BLaER1 (cell line): ENCODE measurements at regions not wholly inside any gene's neighbourhood (a gene's known extent, or its start where the extent isn't known, plus 50 kb on each side); places are given as distances from the start of the nearest gene placed in this dataset.

Experiments
- H3K27ac ChIP-seq: shearing (Covaris generic); formaldehyde crosslinking; 2 replicates; pipeline ENCODE4 v1.8.1; 2022
- H3K27me3 ChIP-seq: shearing (Covaris generic); formaldehyde crosslinking; 2 replicates; pipeline ENCODE4 v1.8.1; 2022
- H3K36me3 ChIP-seq: shearing (Covaris generic); formaldehyde crosslinking; 2 replicates; pipeline ENCODE4 v1.8.1; 2022
- H3K4me1 ChIP-seq: shearing (Covaris generic); formaldehyde crosslinking; 2 replicates; pipeline ENCODE4 v1.8.1; 2022
- H3K4me2 ChIP-seq: shearing (Covaris generic); formaldehyde crosslinking; 2 replicates; pipeline ENCODE4 v1.8.1; 2022
- H3K4me3 ChIP-seq: shearing (Covaris generic); formaldehyde crosslinking; 2 replicates; pipeline ENCODE4 v1.8.1; 2022
- H3K9ac ChIP-seq: shearing (Covaris generic); formaldehyde crosslinking; 2 replicates; pipeline ENCODE4 v1.8.1; 2022
- H3K9me3 ChIP-seq: shearing (Covaris generic); formaldehyde crosslinking; 2 replicates; pipeline ENCODE4 v1.8.1; 2022
- H4K20me1 ChIP-seq: shearing (Covaris generic); formaldehyde crosslinking; 2 replicates; pipeline ENCODE4 v1.8.1; 2022
- Cebpa-rat ChIP-seq: shearing (Covaris generic); IDR thresholded peaks from 2 replicates; pipeline ENCODE4 v1.8.1; 2022

DNA sequence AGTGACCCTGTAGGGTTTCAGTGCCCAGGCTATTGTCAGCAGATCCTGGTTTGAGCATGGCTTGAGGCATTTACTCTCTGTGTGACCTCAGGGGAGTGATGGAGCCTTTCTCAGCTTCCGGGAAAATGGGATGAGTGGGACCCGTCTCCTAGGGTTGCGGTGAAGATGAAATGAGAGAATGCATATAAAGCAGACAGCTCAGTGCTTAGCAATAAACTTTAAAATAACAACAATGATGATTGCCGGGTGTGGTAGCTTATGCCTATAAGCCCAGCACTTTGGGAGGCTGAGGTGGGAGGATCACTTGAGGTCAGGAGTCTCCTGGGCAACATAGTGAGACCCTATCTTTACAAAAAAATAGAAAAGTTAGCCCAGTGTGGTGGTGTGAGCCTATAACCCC lies 106.0 kb upstream of the MTHFD1L start:
- H3K4me3 ChIP-seq, result no peak overlapping the region
- peaks cover 8% of the 10 kb centered on the region; the same call in 1 of the 2 replicates for H4K20me1 ChIP-seq
- no peak overlapping the region for H3K4me2 ChIP-seq
- H3K4me1 ChIP-seq, result peaks cover 10% of the 10 kb centered on the region; the same call in 1 of the 2 replicates
- no peaks in the 10 kb centered on the region for H3K27me3 ChIP-seq
- no peak overlapping the region for H3K27ac ChIP-seq
- no peaks in the 10 kb centered on the region for H3K9me3 ChIP-seq
- TF ChIP-seq Cebpa-rat, result no peak
- H3K36me3 ChIP-seq, result no peaks in the 10 kb centered on the region
- H3K9ac ChIP-seq, result no peak overlapping the region

DNA sequence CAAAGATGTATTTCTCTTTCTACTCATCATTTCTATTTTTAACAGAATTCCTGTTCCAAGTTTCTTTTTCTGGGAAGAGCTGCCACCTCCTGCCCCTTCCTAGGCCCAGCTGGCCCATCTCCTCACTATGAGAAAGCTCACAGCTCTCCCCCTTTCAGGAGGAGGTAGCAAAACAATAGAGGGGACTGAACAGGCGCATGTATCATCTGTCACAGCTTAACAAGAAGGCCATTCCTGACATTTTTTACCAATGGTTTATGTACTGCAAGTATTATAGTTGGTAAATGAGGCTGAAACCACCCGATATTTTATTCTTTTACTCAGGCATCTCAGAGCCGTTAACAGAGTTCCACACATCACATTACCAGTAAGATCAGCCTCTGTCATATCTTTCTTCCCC lies 103.7 kb upstream of the MTHFD1L start:
- no peaks in the 10 kb centered on the region; the same call in 1 of the 2 replicates for H4K20me1 ChIP-seq
- TF ChIP-seq Cebpa-rat, result no peak
- H3K9me3 ChIP-seq, result no peaks in the 10 kb centered on the region
- no peak overlapping the region for H3K9ac ChIP-seq
- peaks cover 10% of the 10 kb centered on the region; the same call in 1 of the 2 replicates for H3K4me1 ChIP-seq
- H3K27me3 ChIP-seq, result no peaks in the 10 kb centered on the region
- H3K4me2 ChIP-seq, result no peak overlapping the region
- no peaks in the 10 kb centered on the region for H3K36me3 ChIP-seq
- H3K27ac ChIP-seq, result no peak overlapping the region
- H3K4me3 ChIP-seq, result no peak overlapping the region

DNA sequence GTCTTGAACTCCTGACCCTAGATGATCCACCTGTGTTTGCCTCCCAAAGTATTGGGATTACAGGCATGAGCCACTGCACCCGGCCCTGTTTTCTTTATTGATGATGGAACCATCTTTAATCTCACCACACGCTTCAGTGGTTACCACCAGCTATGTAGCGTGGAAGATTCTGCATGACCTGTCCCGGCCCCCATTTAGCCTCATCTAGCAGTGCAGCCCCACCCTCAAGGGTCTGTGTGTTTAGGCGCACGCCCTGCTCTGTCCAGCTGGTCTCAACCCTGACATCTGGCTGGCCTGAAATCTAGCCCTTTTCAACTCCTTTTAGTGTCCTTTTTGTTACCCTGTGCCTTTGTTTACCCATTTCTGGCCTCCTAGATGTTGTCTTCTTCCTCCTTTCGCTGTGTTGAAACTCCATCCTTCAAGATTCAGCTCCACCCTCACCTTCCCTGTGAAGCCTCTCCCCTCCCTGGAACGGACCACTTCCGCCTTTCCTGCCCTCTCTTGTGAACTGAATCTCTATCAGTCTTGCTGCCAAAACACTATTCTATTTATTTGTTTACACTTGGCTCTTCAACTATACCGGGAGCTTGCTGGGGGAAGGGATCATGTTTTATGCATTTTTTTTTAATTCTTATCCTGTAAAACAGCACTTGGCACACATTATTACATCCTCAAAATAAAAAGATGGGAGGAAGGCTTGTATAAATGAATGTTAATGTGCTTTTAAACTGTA lies 101.0 kb upstream of the MTHFD1L start:
- TF ChIP-seq Cebpa-rat, result no peak
- H3K4me2 ChIP-seq, result no peak overlapping the region
- H3K36me3 ChIP-seq, result no peaks in the 10 kb centered on the region
- H3K4me1 ChIP-seq, result peaks cover 10% of the 10 kb centered on the region; the same call in 1 of the 2 replicates
- no peaks in the 10 kb centered on the region for H3K9me3 ChIP-seq
- H3K27ac ChIP-seq, result no peak overlapping the region
- no peaks in the 10 kb centered on the region for H3K27me3 ChIP-seq
- no peak overlapping the region for H3K9ac ChIP-seq
- H3K4me3 ChIP-seq, result no peak overlapping the region
- H4K20me1 ChIP-seq, result no peaks in the 10 kb centered on the region; the same call in 1 of the 2 replicates

DNA sequence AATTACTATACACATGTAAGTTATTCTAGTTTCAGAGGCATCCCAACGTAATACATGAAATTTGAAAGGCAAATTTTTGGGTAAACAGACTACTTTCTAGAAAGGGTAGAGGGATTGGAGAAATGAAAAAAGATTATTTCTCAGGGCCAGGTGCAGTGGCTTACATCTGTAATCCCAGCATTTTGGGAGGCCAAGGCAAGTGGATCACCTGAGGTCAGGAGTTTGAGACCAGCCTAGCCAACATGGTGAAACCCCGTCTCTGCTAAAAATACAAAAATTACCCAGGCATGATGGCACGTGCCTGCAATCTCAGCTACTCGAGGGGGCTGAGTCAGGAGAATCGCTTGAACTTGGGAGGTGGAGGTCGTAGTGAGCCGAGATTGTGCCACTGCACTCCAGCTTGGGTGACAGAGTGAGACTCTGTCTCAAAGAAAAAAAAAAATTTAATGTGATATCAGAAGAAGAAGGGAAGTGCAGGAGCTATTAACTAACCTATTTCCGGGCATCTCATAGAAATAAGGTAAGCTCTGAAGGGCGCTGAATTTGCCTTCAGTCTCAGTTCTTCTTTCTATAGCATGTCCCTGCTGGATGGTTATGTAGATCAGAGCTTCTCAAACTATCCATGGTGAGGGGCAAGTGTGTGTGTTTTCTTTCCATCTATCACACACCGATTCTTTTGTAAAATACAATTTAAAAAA lies 100.3 kb upstream of the MTHFD1L start:
- Histone ChIP-seq H3K4me3 (no peak overlapping the region), H3K27ac (no peak overlapping the region), H3K4me1 (peaks cover 10% of the 10 kb centered on the region; the same call in 1 of the 2 replicates), H3K27me3 (no peaks in the 10 kb centered on the region), H3K4me2 (no peak overlapping the region), H3K9me3 (no peaks in the 10 kb centered on the region), H4K20me1 (no peaks in the 10 kb centered on the region), H3K36me3 (no peaks in the 10 kb centered on the region), H3K9ac (no peak overlapping the region)
- TF ChIP-seq Cebpa-rat, result no peak

DNA sequence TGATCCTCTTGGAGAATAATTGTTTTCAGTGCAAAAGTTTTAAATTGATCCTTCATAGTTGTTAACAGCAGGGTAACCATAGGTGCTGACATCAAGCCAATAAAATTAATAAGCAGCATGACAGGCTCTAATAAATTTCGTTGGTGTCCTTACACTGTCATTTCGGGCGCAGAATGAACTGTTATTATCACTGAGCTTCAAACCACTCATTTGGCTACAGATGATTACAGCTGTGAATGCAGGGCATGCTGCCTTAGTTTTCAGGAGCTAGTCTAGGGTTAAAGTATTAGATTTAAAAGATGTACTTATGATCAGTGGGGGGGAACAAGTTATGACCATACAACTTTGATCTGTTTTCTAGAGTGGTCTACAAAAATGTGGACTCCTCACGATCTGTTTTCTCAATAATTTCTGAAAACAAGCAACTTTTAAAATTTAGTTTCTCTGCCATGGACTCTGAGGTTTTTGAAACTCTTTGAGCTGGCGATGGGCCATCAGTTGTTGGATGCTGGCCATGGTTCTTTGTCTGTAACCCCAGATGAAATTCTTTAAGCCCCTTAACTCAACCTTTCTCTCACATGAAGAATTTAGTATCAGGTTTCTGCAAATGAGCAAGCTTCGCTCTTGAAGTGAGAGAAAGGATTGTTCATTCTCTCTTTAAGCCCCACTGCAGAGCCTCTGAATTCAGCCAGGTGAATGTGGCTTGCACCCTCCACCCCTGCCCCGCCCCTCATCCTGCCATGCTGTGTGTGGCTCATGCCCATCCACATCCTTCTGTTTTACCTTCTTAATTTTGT lies 99.1 kb upstream of the MTHFD1L start:
- no peak overlapping the region for H3K4me2 ChIP-seq
- no peaks in the 10 kb centered on the region for H3K27me3 ChIP-seq
- H3K27ac ChIP-seq, result no peak overlapping the region
- H3K4me1 ChIP-seq, result peaks cover 10% of the 10 kb centered on the region; the same call in 1 of the 2 replicates
- no peak overlapping the region for H3K9ac ChIP-seq
- no peak for TF ChIP-seq Cebpa-rat
- no peaks in the 10 kb centered on the region for H3K9me3 ChIP-seq
- no peak overlapping the region for H3K4me3 ChIP-seq
- no peaks in the 10 kb centered on the region for H3K36me3 ChIP-seq
- H4K20me1 ChIP-seq, result no peaks in the 10 kb centered on the region

DNA sequence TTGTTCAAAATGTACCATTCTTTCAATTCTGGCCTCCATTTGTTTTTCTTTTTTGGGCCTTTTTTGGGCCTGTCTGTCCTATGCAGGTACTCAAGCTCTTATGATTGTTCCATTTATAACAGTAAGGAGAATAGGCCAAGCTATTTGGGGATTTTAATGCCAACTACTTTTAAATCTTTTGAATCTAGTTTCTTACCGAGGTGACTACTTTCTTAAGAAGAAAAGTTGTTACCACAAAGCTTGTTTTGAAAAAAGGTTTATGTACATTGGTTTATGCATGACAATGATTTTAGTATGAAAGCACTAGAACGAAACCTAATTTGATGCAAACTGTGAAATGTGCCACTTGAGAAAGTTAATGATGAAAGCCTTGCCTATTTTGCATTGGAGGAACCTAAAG lies 98.3 kb upstream of the MTHFD1L start:
- no peak overlapping the region for H3K9ac ChIP-seq
- peaks cover 10% of the 10 kb centered on the region; the same call in 1 of the 2 replicates for H3K4me1 ChIP-seq
- H3K36me3 ChIP-seq, result no peaks in the 10 kb centered on the region
- no peaks in the 10 kb centered on the region for H4K20me1 ChIP-seq
- H3K4me2 ChIP-seq, result no peak overlapping the region
- no peak overlapping the region for H3K27ac ChIP-seq
- no peaks in the 10 kb centered on the region for H3K9me3 ChIP-seq
- no peaks in the 10 kb centered on the region for H3K27me3 ChIP-seq
- no peak for TF ChIP-seq Cebpa-rat
- H3K4me3 ChIP-seq, result no peak overlapping the region

DNA sequence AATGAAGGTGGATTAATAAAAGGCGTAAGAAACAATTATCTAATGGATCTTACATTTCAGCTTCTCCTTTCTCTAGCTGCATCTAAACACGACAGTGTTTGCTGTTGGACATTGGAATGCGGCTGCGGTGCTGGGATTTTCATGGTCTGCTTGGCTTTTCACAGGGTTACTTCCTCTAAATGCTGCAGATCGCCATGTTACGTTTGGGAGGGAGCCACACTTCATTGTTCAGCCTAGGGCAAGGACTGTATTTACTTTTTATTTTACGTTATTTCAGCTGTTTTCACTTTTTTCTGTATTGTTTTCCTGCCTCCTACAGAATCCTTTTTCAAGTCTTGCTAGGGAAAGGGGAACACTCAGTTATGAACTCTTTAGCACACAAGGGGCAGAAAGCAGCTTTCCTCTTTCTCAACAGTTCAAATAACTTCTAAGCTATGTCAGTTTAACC lies 97.9 kb upstream of the MTHFD1L start:
- H3K27me3 ChIP-seq, result no peaks in the 10 kb centered on the region
- H3K9me3 ChIP-seq, result no peaks in the 10 kb centered on the region
- H3K4me1 ChIP-seq, result peaks cover 10% of the 10 kb centered on the region; the same call in 1 of the 2 replicates
- no peak overlapping the region for H3K9ac ChIP-seq
- TF ChIP-seq Cebpa-rat, result no peak
- H4K20me1 ChIP-seq, result no peaks in the 10 kb centered on the region
- H3K4me3 ChIP-seq, result no peak overlapping the region
- no peak overlapping the region for H3K27ac ChIP-seq
- no peaks in the 10 kb centered on the region for H3K36me3 ChIP-seq
- no peak overlapping the region for H3K4me2 ChIP-seq

DNA sequence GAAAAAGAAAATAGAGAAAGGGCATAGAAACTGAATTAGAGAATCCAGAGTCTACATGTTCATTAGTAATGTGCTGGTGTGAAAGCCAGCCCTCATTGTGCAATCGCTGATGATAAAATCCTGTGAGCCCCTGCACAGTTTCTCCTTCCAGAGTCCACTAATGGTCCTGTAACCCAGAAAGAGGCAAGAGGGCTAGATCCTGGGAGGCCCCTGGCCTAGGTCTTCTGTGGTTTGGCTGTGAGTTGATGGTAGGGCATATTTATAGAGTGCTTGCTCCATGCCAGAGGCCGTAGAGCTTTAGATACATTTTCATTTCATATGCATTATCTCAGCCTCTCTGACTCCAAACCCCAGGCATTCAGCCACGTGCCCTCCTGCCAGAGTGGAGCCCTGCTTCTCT lies 94.9 kb upstream of the MTHFD1L start:
- peaks cover 15% of the 10 kb centered on the region for H3K9me3 ChIP-seq
- TF ChIP-seq Cebpa-rat, result no peak
- H3K4me1 ChIP-seq, result no peaks in the 10 kb centered on the region
- no peaks in the 10 kb centered on the region for H4K20me1 ChIP-seq
- no peaks in the 10 kb centered on the region for H3K27me3 ChIP-seq
- no peak overlapping the region for H3K9ac ChIP-seq
- no peak overlapping the region for H3K27ac ChIP-seq
- H3K4me2 ChIP-seq, result no peak overlapping the region
- H3K36me3 ChIP-seq, result no peaks in the 10 kb centered on the region
- H3K4me3 ChIP-seq, result no peak overlapping the region

DNA sequence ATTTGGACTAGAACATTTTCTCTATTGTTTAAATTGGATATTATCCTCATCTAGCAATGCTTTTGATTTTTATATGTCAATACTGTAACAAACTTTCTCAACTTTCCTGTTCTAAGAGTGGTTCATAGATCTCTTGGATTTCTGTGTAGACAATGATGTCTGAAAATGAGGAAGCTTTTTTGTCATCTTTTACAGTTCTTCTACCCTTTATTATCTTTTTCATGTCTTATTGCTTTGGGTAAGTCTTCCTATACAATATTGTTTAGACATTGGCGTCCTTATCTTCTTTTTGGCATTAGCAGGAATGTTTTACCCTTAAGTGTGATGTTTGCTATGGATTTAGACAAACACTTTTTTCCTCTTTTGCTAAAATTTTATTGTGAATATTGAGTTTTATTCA lies 91.5 kb upstream of the MTHFD1L start:
- Histone ChIP-seq H3K9me3 (peaks cover 15% of the 10 kb centered on the region), H3K27ac (no peak overlapping the region), H3K4me1 (no peaks in the 10 kb centered on the region), H3K4me2 (no peak overlapping the region), H3K4me3 (no peak overlapping the region), H4K20me1 (no peaks in the 10 kb centered on the region), H3K36me3 (no peaks in the 10 kb centered on the region), H3K27me3 (no peaks in the 10 kb centered on the region), H3K9ac (no peak overlapping the region)
- no peak for TF ChIP-seq Cebpa-rat
